ENCODE measurements at regions not wholly inside any gene's neighbourhood (a gene's known extent, or its start where the extent isn't known, plus 50 kb on each side); places are given as distances from the start of the nearest gene placed in this dataset.

DNA sequence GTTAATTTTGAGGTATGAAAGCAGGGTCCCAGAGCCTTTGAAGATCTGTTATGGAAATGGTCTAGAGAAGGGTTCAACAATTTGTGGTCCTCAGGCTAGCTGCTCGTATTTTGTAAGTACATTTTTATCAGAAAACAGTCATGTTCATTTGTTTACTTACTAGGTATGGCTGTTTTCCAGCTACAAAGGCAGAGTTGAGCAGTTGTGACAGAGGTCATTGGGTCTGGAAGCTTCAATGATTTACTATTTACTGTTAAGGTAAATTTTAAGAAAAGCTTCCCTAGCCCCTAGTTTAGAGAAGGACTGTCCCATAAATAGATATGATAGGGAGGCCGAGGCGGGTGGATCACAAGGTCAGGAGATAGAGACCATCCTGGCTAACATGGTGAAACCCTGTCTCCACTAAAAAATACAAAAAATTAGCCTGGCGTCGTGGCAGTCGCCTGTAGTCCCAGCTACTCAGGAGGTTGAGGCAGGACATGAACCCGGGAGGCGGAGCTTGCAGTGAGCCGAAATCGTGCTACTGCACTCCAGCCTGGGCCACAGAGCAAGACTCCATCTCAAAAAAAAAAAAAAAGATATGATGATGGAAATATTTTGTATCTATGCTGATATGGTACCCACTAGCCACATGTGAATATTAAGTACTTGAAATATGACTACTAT lies 538.4 kb upstream of the CITED2 start:
- no peak overlapping the region for H3K27ac ChIP-seq (ENCODE audit: low read length)
- no peaks in the 10 kb centered on the region for H4K20me1 ChIP-seq (ENCODE audit: insufficient read depth)
- no peak overlapping the region for H2AFZ ChIP-seq (ENCODE audit: low read depth, low read length)
- no peaks in the 10 kb centered on the region for H3F3A ChIP-seq (ENCODE audit: insufficient read depth, low read length, poor library complexity, severe bottlenecking)
- no peaks in the 10 kb centered on the region for H3K36me3 ChIP-seq (ENCODE audit: insufficient read depth, low read length)
- H3K4me3 ChIP-seq (ENCODE audit: low read length): no peak overlapping the region
- peaks cover 4% of the 10 kb centered on the region for H3K9me3 ChIP-seq (ENCODE audit: low read length)
- no peaks in the 10 kb centered on the region for H3K27me3 ChIP-seq (ENCODE audit: insufficient read depth, low read depth, low read length)
- H3K4me2 ChIP-seq (ENCODE audit: low read length): no peak overlapping the region
- TF ChIP-seq EP300 (conservative IDR thresholded peaks at IDR 0.05; ENCODE audit: poor library complexity, severe bottlenecking) (no peak), POLR2AphosphoS5 (IDR thresholded peaks at IDR 0.05) (no peak), RAD21 (conservative IDR thresholded peaks at IDR 0.05) (no peak)
- H3K9me2 ChIP-seq (ENCODE audit: insufficient read depth, low read length): no peaks in the 10 kb centered on the region
- no peak overlapping the region for H3K9ac ChIP-seq (ENCODE audit: low read length)
- no peaks in the 10 kb centered on the region for H3K79me2 ChIP-seq (replicated peaks; ENCODE audit: insufficient read depth, low read length)

DNA sequence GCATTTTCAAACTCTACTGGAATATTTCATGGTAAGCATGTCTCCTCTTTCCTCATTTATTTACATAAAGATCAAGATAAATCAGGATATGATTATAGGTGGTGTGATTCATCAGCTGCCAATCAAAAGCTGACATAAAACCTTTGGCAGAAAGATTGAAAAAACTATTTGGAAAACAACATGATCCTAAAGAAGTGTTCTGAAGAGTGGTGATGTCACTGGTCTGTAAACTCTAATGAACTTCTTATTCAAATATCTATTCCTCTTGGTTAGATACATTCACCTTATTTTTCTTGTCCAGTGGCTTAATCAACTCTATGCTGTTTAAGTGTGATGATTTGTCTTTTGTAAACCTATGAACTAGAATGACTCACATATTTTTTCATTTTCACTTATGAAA lies 535.5 kb upstream of the CITED2 start:
- TF ChIP-seq TAF1 (IDR thresholded peaks at IDR 0.05; ENCODE audit: low read depth) (no peak), POLR2AphosphoS5 (IDR thresholded peaks at IDR 0.05) (no peak), RAD21 (conservative IDR thresholded peaks at IDR 0.05) (no peak), EP300 (conservative IDR thresholded peaks at IDR 0.05; ENCODE audit: poor library complexity, severe bottlenecking) (no peak), EZH2 (IDR thresholded peaks at IDR 0.05; ENCODE audit: borderline replicate concordance, insufficient read depth, low read length, poor library complexity, severe bottlenecking) (no peak), SMC3 (conservative IDR thresholded peaks at IDR 0.05; ENCODE audit: poor library complexity) (no peak), MXI1 (conservative IDR thresholded peaks at IDR 0.05; ENCODE audit: poor library complexity, severe bottlenecking) (no peak)
- TF ChIP-seq, protein P1, sequence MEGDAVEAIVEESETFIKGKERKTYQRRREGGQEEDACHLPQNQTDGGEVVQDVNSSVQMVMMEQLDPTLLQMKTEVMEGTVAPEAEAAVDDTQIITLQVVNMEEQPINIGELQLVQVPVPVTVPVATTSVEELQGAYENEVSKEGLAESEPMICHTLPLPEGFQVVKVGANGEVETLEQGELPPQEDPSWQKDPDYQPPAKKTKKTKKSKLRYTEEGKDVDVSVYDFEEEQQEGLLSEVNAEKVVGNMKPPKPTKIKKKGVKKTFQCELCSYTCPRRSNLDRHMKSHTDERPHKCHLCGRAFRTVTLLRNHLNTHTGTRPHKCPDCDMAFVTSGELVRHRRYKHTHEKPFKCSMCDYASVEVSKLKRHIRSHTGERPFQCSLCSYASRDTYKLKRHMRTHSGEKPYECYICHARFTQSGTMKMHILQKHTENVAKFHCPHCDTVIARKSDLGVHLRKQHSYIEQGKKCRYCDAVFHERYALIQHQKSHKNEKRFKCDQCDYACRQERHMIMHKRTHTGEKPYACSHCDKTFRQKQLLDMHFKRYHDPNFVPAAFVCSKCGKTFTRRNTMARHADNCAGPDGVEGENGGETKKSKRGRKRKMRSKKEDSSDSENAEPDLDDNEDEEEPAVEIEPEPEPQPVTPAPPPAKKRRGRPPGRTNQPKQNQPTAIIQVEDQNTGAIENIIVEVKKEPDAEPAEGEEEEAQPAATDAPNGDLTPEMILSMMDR (IDR thresholded peaks at IDR 0.05; ENCODE audit: poor library complexity, severe bottlenecking): no peak
- TF ChIP-seq, protein P2, sequence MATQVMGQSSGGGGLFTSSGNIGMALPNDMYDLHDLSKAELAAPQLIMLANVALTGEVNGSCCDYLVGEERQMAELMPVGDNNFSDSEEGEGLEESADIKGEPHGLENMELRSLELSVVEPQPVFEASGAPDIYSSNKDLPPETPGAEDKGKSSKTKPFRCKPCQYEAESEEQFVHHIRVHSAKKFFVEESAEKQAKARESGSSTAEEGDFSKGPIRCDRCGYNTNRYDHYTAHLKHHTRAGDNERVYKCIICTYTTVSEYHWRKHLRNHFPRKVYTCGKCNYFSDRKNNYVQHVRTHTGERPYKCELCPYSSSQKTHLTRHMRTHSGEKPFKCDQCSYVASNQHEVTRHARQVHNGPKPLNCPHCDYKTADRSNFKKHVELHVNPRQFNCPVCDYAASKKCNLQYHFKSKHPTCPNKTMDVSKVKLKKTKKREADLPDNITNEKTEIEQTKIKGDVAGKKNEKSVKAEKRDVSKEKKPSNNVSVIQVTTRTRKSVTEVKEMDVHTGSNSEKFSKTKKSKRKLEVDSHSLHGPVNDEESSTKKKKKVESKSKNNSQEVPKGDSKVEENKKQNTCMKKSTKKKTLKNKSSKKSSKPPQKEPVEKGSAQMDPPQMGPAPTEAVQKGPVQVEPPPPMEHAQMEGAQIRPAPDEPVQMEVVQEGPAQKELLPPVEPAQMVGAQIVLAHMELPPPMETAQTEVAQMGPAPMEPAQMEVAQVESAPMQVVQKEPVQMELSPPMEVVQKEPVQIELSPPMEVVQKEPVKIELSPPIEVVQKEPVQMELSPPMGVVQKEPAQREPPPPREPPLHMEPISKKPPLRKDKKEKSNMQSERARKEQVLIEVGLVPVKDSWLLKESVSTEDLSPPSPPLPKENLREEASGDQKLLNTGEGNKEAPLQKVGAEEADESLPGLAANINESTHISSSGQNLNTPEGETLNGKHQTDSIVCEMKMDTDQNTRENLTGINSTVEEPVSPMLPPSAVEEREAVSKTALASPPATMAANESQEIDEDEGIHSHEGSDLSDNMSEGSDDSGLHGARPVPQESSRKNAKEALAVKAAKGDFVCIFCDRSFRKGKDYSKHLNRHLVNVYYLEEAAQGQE (IDR thresholded peaks at IDR 0.05; ENCODE audit: borderline replicate concordance): no peak
- H3K4me3 ChIP-seq (ENCODE audit: low read length): no peak overlapping the region

More for the DNA sequence above, 535.5 kb upstream of the CITED2 start:
- Histone ChIP-seq H3K4me2 (ENCODE audit: low read length) (no peak overlapping the region), H3K9ac (ENCODE audit: low read length) (no peak overlapping the region), H3K9me3 (ENCODE audit: low read length) (peaks cover 4% of the 10 kb centered on the region), H2AFZ (ENCODE audit: low read depth, low read length) (no peak overlapping the region), H3K9me2 (ENCODE audit: insufficient read depth, low read length) (no peaks in the 10 kb centered on the region), H3K27ac (ENCODE audit: low read length) (no peak overlapping the region), H3K27me3 (ENCODE audit: insufficient read depth, low read depth, low read length) (no peaks in the 10 kb centered on the region), H4K20me1 (ENCODE audit: insufficient read depth) (no peaks in the 10 kb centered on the region), H3K36me3 (ENCODE audit: insufficient read depth, low read length) (no peaks in the 10 kb centered on the region), H3K79me2 (replicated peaks; ENCODE audit: insufficient read depth, low read length) (no peaks in the 10 kb centered on the region), H3F3A (ENCODE audit: insufficient read depth, low read length, poor library complexity, severe bottlenecking) (no peaks in the 10 kb centered on the region)

Data from neural cell (in vitro differentiated cells).